ENCODE measurements at regions not wholly inside any gene's neighbourhood (a gene's known extent, or its start where the extent isn't known, plus 50 kb on each side); places are given as distances from the start of the nearest gene placed in this dataset.

DNA sequence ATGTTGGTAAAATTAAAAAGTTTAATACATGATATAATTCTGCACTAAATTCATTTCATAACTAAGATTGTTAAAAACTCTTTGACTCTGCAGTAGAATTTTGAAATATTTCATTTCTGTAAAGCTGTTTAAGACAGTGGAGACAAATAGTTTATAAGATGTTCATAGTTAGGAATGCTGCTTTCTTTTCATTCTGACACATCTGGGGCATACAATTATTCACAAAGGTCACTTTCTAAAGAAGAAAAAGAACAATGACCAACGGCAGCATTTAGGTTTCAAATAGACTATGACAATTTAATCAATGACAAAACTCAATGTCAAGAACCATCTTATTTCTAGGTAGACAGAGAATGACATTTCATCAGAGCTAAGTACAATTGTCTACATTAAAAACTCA lies 1422.1 kb downstream of the PCDH9 start:
- Histone ChIP-seq H3K36me3 (ENCODE audit: control insufficient read depth in 1 of 2, insufficient read depth in 2 of 2, low read length in 2 of 2) (no peaks in the 10 kb centered on the region), H3K4me1 (ENCODE audit: control insufficient read depth in 1 of 2, insufficient read depth in 2 of 2, low read length in 2 of 2) (no peaks in the 10 kb centered on the region), H3K9me2 (ENCODE audit: insufficient read depth) (no peaks in the 10 kb centered on the region), H3K27ac (ENCODE audit: low read depth, low read length) (no peak overlapping the region), H2AFZ (ENCODE audit: low read depth, low read length, poor library complexity, severe bottlenecking) (no peak overlapping the region), H3K4me2 (ENCODE audit: low read length) (no peak overlapping the region), H3K9ac (ENCODE audit: low read length) (no peak overlapping the region), H3K4me3 (replicated peaks in 1 of 2; ENCODE audit: low read depth in 1 of 2, low read length in 2 of 2) (no peak overlapping the region), H3K9me3 (ENCODE audit: control insufficient read depth in 1 of 2, insufficient read depth in 1 of 2, low read depth in 1 of 2, low read length in 2 of 2) (no peaks in the 10 kb centered on the region), H4K20me1 (ENCODE audit: insufficient read depth) (no peaks in the 10 kb centered on the region), H3K27me3 (ENCODE audit: insufficient read depth, low read length) (no peaks in the 10 kb centered on the region), H3K79me2 (ENCODE audit: insufficient read depth, low read length) (no peaks in the 10 kb centered on the region)
- no peak for ATAC-seq
- no peak for DNase-seq (ENCODE audit: low read depth, low spot score)
- ChIA-PET RAD21 (ENCODE audit: low non-redundant PET in 1 of 2, low total read pairs in 2 of 2, uncharacterized antibody in 2 of 2, unreplicated experiment in 2 of 2) (no interaction called here), POLR2A (no interaction called here), CTCF (no interaction called here)
- no peak for TF ChIP-seq SRF (IDR thresholded peaks at IDR 0.05; ENCODE audit: low read depth)
- TF ChIP-seq ZNF274 (IDR thresholded peaks at IDR 0.05; ENCODE audit: low read depth, low read length): no peak
- TF ChIP-seq EZH2phosphoT487 (IDR thresholded peaks at IDR 0.05; ENCODE audit: borderline replicate concordance): no peak
- no peak for TF ChIP-seq POLR2A (IDR thresholded peaks at IDR 0.05; ENCODE audit: borderline replicate concordance, extremely low read depth, insufficient read depth, insufficient read length)
- TF ChIP-seq ELF1 (IDR thresholded peaks at IDR 0.05; ENCODE audit: borderline replicate concordance, low read depth): no peak
- no peak for TF ChIP-seq SIN3A (IDR thresholded peaks at IDR 0.05; ENCODE audit: low read depth)
- no peak for TF ChIP-seq FOSL1 (IDR thresholded peaks at IDR 0.05; ENCODE audit: low read depth)
- TF ChIP-seq JUND (IDR thresholded peaks at IDR 0.05): no peak
- intact Hi-C loops (cut with micrococcal nuclease): no loop called here
- BruUV-seq (replicated peaks): no TSS peak

DNA sequence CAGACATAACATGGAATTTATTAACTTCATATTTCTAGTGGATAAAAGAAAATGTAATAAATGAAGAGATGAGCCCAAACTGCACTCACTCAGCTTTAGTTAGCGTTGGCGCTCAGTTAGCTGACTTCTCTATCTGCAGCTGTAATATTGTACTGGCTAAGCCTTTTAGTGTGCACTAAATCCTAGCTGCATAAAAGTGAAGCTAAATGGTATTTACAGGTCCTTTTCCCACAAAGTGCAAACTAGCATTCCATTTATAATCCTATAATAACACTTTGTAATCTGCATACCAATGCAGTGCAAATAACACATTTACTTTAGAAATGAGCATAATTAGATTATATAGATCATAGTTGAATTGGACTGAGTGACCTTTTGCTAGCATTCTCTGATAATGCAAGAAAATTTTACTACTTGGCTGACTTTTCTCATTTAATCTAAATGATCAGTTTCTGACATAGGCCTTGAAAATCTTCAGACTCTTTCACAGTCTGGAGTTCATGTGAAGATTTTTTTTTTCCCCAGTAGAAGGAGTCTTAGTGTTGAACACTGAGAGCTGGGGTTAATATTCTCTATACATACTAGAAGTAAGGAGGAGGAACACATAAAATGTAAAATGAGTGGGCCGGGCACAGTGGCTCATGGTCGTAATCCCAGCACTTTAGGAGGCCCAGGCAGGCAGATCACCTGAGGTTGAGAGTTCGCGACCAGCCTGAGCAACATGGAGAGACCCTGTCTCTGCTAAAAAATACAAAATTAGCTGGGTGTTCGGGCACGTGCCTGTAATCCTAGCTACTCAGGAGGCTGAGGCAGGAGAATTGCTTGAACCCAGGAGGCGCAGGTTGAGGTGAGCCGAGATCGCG lies 1426.4 kb downstream of the PCDH9 start:
- Histone ChIP-seq H3K27me3 (ENCODE audit: insufficient read depth, low read length) (no peaks in the 10 kb centered on the region), H3K4me2 (ENCODE audit: low read length) (no peak overlapping the region), H3K4me1 (ENCODE audit: control insufficient read depth in 1 of 2, insufficient read depth in 2 of 2, low read length in 2 of 2) (no peaks in the 10 kb centered on the region), H2AFZ (ENCODE audit: low read depth, low read length, poor library complexity, severe bottlenecking) (no peak overlapping the region), H3K79me2 (ENCODE audit: insufficient read depth, low read length) (no peaks in the 10 kb centered on the region), H3K36me3 (ENCODE audit: control insufficient read depth in 1 of 2, insufficient read depth in 2 of 2, low read length in 2 of 2) (no peaks in the 10 kb centered on the region), H4K20me1 (ENCODE audit: insufficient read depth) (no peaks in the 10 kb centered on the region), H3K4me3 (replicated peaks in 1 of 2; ENCODE audit: low read depth in 1 of 2, low read length in 2 of 2) (no peak overlapping the region), H3K9me3 (ENCODE audit: control insufficient read depth in 1 of 2, insufficient read depth in 1 of 2, low read depth in 1 of 2, low read length in 2 of 2) (no peaks in the 10 kb centered on the region), H3K9ac (ENCODE audit: low read length) (no peak overlapping the region), H3K9me2 (ENCODE audit: insufficient read depth) (no peaks in the 10 kb centered on the region), H3K27ac (ENCODE audit: low read depth, low read length) (no peak overlapping the region)
- DNase-seq (ENCODE audit: low read depth, low spot score) (no peak), ATAC-seq (no peak)
- intact Hi-C loops (cut with micrococcal nuclease): no loop called here
- RAD21 ChIA-PET (ENCODE audit: low non-redundant PET in 1 of 2, low total read pairs in 2 of 2, uncharacterized antibody in 2 of 2, unreplicated experiment in 2 of 2): no interaction called here
- TF ChIP-seq SP1 (IDR thresholded peaks at IDR 0.05; ENCODE audit: low read depth) (no peak), JUND (IDR thresholded peaks at IDR 0.05) (no peak), CBX3 (IDR thresholded peaks at IDR 0.05; ENCODE audit: low read depth) (no peak), EZH2phosphoT487 (IDR thresholded peaks at IDR 0.05; ENCODE audit: borderline replicate concordance) (no peak), RAD21 (IDR thresholded peaks at IDR 0.05; ENCODE audit: low read depth) (no peak), MAX (IDR thresholded peaks at IDR 0.05) (no peak), SRF (IDR thresholded peaks at IDR 0.05; ENCODE audit: low read depth) (no peak), EZH2 (IDR thresholded peaks at IDR 0.05) (no peak), SIN3A (IDR thresholded peaks at IDR 0.05; ENCODE audit: low read depth) (no peak), YY1 (IDR thresholded peaks at IDR 0.05; ENCODE audit: extremely low read depth, insufficient replicate concordance, low read depth, low read length) (no peak)
- TF ChIP-seq, protein P1, sequence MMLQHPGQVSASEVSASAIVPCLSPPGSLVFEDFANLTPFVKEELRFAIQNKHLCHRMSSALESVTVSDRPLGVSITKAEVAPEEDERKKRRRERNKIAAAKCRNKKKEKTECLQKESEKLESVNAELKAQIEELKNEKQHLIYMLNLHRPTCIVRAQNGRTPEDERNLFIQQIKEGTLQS (IDR thresholded peaks at IDR 0.05): no peak
- no TSS peak for BruUV-seq (replicated peaks)
- POLR2A ChIA-PET: no interaction called here
- CTCF ChIA-PET: no interaction called here

Measured in HCT116 (cell line).